H1 (cell line): ENCODE measurements at regions not wholly inside any gene's neighbourhood (a gene's known extent, or its start where the extent isn't known, plus 50 kb on each side); places are given as distances from the start of the nearest gene placed in this dataset.

Experiments
- POLR2A ChIP-seq, 2 experiments: IDR thresholded peaks; 1 replicate in 1 of 2; 2 replicates in 1 of 2; pipeline ENCODE4 v1.6.1; 2011; ENCODE audit warnings: low read depth in 2 of 2, low read length in 2 of 2, mild to moderate bottlenecking in 2 of 2; ENCODE audit errors: control extremely low read depth in 1 of 2
- YY1 ChIP-seq: IDR thresholded peaks from 2 replicates; pipeline ENCODE4 v1.6.1; 2011; ENCODE audit warnings: low read depth, mild to moderate bottlenecking, low read length

- TF ChIP-seq YY1 (no peak), POLR2A (IDR thresholded peaks at IDR 0.05; ENCODE audit: control extremely low read depth in 1 of 2, low read depth in 2 of 2, low read length in 2 of 2) (no peak)
Observed at GRCh38 chr6:86537292-86537861, 400.0 kb upstream of the HTR1E start.
